Tibial nerve (tissue), 4 donors: ENCODE measurements at regions not wholly inside any gene's neighbourhood (a gene's known extent, or its start where the extent isn't known, plus 50 kb on each side); places are given as distances from the start of the nearest gene placed in this dataset.

Source experiments
- EP300 ChIP-seq, 2 donors: sonication (generic); formaldehyde crosslinking; IDR thresholded peaks; one replicate each; pipeline ENCODE4 v1.6.1; 2017; ENCODE audit warnings: antibody characterized with exemption in 2 of 2, mild to moderate bottlenecking in 1 of 2
- POLR2A ChIP-seq, 2 donors: fragments of 450-650 bp; IDR thresholded peaks; one replicate each; pipeline ENCODE4 v1.6.1; 2017; ENCODE audit warnings: antibody characterized with exemption in 2 of 2, mild to moderate bottlenecking in 2 of 2, moderate library complexity in 2 of 2
- TF ChIP-seq, protein P1 (sequence below), 5 experiments: fragments of 200-600 bp in 3 of 5; fragments of 450-650 bp in 2 of 5; sonication (generic) in 3 of 5; IDR thresholded peaks; one replicate each; pipeline ENCODE4 v1.5.1; 2016 to 2019; ENCODE audit warnings: antibody characterized with exemption in 5 of 5, mild to moderate bottlenecking in 3 of 5, moderate library complexity in 2 of 5

DNA sequence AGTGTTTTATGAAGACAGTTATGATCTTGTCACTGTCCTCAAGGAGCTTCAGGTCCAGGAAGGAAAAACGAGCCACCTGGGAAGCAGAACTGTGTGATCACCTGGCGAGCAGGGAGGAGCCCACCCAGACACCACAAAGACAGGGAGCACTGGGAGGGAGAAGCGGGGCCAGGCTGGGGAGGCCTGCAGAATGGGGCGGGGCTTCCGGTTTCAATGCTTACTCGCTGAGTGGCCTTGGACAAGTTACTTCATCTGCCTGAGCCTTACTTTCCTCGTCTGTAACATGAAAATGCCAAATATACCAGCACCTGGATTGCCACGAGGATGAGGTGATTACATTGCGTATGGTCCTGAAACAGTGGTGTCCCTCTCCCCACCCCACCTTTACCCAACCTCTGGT, 227.5 kb downstream of the ANKRD30B start:
- TF ChIP-seq, protein P1, sequence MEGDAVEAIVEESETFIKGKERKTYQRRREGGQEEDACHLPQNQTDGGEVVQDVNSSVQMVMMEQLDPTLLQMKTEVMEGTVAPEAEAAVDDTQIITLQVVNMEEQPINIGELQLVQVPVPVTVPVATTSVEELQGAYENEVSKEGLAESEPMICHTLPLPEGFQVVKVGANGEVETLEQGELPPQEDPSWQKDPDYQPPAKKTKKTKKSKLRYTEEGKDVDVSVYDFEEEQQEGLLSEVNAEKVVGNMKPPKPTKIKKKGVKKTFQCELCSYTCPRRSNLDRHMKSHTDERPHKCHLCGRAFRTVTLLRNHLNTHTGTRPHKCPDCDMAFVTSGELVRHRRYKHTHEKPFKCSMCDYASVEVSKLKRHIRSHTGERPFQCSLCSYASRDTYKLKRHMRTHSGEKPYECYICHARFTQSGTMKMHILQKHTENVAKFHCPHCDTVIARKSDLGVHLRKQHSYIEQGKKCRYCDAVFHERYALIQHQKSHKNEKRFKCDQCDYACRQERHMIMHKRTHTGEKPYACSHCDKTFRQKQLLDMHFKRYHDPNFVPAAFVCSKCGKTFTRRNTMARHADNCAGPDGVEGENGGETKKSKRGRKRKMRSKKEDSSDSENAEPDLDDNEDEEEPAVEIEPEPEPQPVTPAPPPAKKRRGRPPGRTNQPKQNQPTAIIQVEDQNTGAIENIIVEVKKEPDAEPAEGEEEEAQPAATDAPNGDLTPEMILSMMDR (IDR thresholded peaks at IDR 0.05), result no peak
- no peak for TF ChIP-seq POLR2A (IDR thresholded peaks at IDR 0.05)
- no peak for TF ChIP-seq EP300 (IDR thresholded peaks at IDR 0.05)
